GM19035 (cell line): ENCODE measurements at regions not wholly inside any gene's neighbourhood (a gene's known extent, or its start where the extent isn't known, plus 50 kb on each side); places are given as distances from the start of the nearest gene placed in this dataset.

ENCODE experiments used
- ATAC-seq: cut with Tn5 transposase; IDR thresholded peaks from one replicate; pipeline ENCODE4 v1.9.1; 2021; ENCODE audit not compliant: unreplicated experiment

- no peak for ATAC-seq
Observed at GRCh38 chr9:106307670-106308069, 555.3 kb upstream of the ZNF462 start.

DNA sequence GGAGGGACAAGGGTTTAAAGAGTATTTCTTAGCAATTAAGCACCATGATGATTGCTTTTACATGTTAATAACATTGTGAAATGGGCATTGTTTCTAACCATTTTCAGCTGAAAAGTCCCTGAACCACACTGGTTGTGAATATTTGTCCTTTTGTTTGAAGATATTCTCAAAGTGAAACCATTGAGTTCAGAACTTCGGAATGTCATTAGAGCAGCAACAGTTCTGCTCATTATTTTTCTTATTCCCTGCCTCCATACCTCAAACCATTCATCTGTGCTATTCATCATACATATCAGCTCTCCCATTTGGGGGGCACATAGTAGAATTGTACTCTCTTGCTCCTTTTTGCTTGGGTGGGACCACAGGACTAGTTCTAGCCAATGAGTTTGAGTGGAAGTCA lies 553.0 kb upstream of the ZNF462 start:
- no peak for ATAC-seq

- ATAC-seq = no peak
Observed at GRCh38 chr9:106310782-106311181, 552.2 kb upstream of the ZNF462 start.

- ATAC-seq = no peak
Observed at GRCh38 chr9:106312906-106313305, 550.1 kb upstream of the ZNF462 start.

DNA sequence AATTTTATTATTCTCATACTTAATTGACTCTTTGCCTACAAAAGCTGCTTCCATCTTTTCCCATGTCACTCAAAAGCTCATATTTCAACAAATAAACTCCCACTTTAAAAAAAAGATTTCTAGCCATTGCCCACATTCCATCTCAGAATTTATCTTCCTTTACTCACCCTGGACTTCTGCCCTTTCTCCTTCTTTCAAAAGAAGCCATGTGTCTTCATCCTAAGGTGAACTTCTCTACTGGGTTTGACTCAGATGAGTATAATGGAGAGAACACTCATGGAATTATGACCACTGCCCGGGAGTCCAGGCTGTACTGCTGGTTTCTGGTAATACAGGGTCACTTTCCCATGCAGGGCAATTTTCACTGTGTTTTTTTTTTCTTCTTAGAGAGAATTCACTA lies 548.5 kb upstream of the ZNF462 start:
- no peak for ATAC-seq

GRCh38 chr9:106321394-106322180 lies 541.4 kb upstream of the ZNF462 start:
- ATAC-seq = no peak

DNA sequence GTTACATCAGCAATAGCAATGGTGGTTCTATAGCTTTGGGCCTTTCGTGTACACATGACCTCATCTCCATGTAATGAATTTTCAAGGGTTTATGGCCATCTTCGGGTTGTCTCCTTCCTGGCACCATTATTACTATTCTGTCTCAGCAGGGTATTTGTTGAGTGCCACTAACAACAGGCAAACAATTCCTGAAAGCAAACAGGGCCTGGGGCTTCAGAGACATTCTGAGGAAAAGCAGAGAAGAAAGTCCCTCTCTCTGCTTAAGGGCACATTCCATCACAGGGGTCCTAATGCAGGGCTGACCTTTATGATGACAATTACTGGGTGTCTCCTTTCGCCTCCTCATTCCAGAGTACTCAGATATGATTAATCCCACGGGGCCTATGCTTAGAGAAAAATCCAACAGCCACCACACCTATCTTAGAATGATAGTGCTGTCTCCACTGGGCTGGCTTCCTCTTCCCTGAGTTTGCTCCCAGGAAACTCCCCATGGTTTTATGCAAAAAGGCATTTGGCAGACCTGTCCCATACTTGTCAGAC lies 540.2 kb upstream of the ZNF462 start:
- no peak for ATAC-seq

DNA sequence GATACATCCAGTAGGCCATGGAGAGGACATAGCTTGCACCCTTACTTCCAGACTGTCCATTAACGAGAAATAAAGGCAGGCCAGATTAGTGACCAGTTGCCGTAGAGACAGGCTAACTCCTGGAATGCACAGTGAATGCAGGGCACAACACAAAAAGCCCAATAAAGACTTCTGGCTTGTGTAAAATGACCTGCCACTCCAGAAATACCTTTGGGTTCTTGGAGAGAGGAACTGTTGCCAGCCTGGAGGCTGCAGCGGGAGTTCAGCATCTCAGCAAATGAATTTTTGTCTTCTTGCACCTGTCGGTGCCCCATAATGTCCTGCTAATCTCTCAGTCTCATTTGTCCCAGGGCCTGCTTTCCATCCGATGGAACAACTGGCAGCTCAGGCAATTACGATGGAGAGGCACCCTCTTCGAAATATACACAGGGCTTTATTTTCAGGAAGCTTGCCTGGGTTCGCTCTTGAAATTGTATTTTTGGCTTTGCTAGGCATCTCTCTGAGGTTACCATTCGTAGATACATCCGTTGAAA lies 538.8 kb upstream of the ZNF462 start:
- ATAC-seq = no peak

DNA sequence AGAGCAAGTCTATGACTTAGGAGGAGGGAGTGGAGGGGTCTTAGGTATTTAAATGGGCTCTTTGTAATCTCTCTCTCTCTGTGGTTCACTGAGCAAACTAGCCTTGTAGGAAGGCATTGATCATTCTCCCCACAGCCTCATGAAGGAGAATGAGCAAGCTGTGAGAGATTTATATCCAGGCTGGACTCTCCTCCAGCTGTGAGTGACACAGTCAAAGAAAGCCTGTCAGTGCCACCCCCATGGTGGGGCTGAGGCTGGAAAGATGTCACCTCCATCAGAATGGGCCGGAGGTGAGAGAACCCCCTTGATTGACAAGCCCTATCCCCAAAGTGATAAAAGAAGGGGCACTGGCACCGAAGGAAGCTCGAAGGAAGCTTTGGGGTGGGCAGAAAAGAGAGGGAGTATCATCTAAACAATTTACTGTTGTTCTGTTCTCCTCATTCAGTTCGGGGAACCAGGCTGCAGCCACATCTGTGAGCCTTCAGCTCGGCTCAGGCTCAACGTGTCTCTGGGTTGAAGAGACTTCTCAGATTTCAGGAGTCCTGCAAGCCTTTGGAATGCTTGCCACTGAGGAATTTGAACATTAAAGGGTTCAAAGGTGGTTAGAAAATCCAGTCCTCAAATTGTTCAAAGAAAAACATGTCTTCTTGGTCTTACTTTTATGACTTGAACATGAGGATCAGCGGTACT lies 538.2 kb upstream of the ZNF462 start:
- no peak for ATAC-seq

DNA sequence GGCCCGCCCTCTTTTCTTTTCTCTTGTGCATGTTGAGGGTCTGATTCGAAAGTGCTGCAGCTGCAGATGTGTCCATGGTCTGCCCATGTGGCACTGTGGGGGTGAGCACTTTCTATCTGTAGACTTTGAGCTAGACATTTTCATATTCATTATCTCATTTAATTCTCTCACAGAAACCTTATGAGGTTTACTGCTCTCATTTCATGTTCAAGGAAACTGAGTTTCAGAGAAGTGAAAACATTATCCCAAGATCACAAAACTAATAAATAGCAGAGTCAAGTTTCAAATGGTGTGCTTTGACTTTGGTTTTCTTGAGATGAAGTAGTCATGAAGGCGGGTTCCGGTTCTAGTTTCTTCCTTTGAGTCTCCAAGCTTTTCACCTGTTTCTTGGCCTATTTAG lies 536.5 kb upstream of the ZNF462 start:
- no peak for ATAC-seq

- no peak for ATAC-seq
Observed at GRCh38 chr9:106333481-106333880, 529.5 kb upstream of the ZNF462 start.

GRCh38 chr9:106334081-106334480 lies 528.9 kb upstream of the ZNF462 start:
- ATAC-seq = no peak

- ATAC-seq = no peak
Observed at GRCh38 chr9:106339882-106340281, 523.1 kb upstream of the ZNF462 start.

DNA sequence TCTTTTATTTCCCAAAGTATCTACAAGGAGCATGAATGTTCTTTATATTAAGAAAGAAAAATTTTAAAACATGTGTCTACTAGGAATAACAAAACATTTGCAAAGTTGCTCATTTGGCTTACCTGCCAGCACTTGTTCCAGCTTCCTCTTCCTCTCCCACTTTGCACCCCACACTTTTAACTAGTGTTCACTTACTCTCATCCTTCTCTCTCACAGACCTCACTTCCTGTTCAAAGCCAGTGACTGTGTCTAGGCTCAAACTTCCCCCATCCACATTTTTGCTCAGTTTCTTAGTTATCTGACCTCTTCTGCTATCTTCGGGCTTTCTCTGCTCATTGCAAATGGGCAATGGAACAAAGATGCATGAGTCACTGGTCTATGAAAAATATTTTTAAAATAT lies 512.2 kb upstream of the ZNF462 start:
- no peak for ATAC-seq

- ATAC-seq = no peak
Observed at GRCh38 chr9:106356924-106357323, 506.0 kb upstream of the ZNF462 start.

DNA sequence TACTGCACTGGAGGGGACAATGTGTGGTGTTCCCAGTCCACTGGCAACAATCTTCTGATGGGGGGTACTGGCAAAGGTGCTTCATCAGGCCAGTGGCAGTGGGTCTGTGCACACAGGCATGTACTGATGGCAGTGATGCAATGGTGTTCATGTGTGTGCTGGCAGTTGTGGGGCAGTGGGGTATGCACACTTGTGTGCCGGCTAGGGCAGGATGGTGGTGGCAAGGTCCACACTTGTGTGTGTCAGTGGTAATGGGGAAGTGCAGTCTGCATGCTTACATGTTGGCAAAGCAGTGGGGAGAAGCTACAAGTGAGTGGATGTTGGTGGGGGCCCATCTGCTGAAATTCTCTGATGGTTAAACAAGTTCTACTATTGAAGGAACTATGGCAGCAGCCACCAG lies 504.6 kb upstream of the ZNF462 start:
- ATAC-seq = no peak

DNA sequence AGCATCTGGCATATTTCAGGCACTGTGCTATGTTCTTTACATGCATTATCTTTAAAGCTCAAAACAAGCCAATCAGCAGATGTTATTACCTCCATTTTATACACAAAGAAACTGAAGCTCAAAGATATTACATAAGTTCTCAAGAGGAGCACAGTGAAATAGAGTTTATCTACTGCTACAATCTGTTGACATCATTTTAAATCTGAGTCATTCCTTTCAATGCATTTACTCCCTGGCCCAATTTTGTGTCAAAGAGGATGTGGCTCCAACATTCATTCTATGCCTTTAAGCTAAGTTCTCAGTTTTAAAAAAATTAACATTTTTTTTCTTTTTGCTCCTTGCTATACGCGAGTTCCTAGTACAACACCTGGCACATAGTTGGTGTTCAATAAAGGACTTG lies 486.3 kb upstream of the ZNF462 start:
- no peak for ATAC-seq

- no peak for ATAC-seq
Observed at GRCh38 chr9:106383072-106383471, 479.9 kb upstream of the ZNF462 start.

DNA sequence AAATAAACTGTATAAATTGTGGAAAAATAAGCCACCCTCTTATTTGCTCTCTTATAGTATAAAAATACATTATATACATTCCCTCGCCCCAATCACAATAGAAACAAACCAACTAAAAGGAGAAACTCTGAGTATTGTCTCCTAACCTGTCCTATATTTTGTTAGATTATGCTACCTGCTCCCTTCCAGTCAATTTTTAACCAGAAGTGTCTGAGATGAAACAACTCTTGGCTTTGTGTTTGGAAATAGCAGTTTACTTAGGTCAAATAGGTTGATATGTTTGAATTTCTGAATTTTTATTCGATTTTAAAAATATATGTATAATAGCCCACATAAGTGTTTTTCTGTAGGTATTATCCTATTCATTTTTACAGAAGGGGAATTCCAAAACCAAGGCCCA lies 475.0 kb upstream of the ZNF462 start:
- no peak for ATAC-seq

DNA sequence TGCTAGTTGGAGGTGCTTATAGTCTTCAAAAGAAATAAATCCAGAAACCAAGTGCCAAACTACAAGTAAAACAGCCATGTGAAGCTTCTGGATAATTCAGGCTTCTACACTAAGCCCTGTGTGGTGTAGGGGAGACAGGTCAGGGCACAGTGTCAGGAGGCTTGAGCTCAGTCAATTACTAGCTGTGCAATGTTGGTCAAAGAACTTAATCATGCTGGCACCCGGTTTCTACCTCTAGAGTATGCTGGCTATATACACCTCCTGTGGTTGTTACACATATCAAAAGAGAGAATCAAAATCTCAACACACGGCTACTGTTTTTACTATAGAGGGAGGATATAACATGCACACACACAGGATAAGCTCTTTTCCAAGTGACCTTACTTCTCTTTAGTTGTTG lies 469.7 kb upstream of the ZNF462 start:
- no peak for ATAC-seq

DNA sequence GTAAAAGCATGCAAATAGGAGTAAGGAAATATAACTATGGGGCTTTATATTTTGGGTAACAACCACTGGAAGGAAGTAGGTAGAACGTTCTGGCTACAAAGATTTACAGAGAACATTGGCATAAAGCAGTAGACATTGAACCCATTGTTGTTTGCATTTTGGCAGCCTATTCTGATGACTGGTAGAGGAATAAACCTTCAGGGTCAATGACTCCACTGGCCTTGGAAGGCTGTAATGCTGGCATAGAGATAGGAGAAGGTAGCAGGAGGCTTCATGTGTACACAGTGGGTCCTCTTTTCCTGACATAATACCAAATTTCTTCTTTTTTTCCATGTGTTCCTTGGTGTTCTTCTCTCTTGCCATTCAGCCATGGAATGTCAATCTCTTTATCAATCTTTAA lies 462.8 kb upstream of the ZNF462 start:
- no peak for ATAC-seq

DNA sequence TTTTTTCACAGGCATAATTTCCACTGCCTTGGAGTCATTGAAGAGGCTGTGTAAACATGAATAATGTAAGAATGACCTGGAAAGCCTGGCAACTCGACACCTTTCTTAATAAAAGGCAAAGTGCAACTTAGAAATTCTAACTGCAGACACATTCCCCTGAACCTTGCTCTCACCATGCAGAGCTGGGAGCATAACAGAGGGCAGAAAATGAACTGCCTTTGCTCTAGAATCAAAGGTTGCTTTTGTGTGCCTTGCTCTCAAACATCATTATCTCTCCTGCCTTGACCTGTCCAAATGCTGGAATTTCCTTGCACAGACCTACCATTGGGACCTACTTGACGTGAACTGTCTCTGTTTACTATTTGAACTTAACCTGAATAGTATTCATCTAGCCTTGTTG lies 462.0 kb upstream of the ZNF462 start:
- no peak for ATAC-seq
